NCI-H526 treated with DMSO at 0.1 percent for 48 hours (cell line): ENCODE measurements at regions not wholly inside any gene's neighbourhood (a gene's known extent, or its start where the extent isn't known, plus 50 kb on each side); places are given as distances from the start of the nearest gene placed in this dataset.
"Not testable (repeated sequence)": the region's sequence is repeated elsewhere in the genome, so short reads cannot be mapped to it uniquely, and the experiment has no call there.

Experiments used
- DNase-seq: peaks from one replicate; lab custom pipeline; 2025; lab: John Stamatoyannopoulos, UW

DNA sequence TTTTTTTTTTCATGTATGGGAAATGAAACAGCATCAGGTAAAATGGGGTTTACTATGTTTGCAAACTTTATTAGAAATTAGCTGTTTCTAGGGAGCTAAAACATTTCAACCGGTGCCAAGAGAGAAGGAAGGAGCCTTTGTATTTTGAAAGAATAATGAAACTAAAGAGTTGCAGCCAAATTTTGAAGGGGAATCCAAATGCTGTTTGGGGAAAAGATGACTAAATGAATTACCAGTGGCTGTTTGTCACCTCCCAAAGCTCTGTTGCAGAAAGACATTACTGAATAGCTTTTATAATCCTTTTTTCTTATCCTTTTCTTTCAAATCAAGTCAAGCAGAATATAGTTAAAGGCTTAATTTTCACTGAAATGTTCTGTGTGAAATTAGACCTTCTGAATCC is 591.3 kb upstream of the ADGRL2 start:
- no peak for DNase-seq

DNA sequence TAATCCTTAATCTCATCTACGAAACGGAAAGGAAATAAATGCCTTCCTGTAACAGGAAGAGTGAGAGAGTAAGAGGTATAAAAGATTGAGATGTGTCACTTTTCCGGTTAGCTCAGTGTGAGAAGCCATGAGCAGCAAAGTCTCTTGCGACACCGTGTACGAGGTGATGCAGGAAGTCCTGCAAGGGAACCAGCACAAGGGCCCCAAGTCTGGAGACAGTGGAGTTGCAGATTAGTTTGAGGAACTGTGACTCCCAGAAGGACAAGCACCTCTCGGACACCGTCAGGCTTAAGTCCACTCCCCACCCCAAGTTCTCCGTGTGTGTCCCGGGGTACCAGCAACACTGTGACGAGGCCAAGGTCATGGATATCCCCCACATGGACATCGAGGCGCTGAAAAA is 592.3 kb upstream of the ADGRL2 start:
- no peak for DNase-seq

DNA sequence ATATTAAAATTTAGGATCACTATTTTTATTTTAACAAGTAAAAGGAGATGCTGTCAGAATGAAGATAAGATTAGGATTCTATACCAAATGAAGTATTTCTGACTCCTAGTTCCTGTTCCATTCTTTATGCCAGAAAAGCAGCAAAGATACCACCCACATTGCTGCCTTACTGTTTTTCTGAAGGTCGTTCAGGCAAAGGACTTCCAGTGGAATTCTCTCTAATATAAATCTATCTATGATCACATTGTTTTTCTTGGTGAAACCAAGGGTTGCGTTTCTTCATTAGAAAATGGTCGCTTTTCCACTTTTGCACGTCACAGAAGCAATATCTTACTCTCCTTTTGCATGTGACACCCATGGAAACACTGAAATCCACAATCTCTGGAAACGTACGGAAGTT is 594.8 kb upstream of the ADGRL2 start:
- no peak for DNase-seq

DNA sequence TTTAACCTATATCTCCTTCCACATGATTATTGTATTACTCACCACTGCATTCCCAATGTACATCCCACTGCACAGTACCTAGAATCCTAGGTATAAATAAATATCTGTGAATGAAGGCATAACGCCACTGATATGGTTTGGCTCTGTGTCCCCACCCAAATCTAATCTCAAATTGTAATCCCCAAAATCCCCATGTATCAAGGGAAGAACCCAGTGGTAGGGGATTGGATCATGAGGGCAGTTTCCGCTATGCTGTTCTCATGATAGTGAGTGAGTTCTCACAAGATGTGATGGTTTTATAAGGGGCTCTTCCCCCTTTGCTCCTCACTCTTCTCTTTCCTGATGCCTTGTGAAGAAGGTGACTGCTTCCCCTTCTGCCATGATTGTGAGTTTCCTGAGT is 599.0 kb upstream of the ADGRL2 start:
- DNase-seq, result no peak

DNA sequence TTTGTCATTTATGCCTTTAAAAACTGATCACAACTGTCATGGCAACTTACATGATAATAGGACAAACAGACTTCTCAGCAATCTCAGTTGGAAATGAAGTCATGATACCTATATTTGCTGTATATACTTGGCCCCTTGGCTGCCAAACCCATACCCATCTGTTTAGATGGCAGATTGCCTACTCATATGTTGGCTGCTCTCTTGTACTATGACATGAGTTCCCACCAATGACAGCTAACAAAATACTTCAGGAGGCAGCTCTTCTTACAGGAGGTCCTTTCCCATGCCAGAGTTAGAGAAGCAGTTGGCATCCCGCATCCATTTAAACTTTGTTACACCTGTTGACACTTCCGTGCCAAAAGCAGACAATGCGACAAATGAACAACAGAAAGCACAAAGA is 603.1 kb upstream of the ADGRL2 start:
- DNase-seq, result no peak

DNA sequence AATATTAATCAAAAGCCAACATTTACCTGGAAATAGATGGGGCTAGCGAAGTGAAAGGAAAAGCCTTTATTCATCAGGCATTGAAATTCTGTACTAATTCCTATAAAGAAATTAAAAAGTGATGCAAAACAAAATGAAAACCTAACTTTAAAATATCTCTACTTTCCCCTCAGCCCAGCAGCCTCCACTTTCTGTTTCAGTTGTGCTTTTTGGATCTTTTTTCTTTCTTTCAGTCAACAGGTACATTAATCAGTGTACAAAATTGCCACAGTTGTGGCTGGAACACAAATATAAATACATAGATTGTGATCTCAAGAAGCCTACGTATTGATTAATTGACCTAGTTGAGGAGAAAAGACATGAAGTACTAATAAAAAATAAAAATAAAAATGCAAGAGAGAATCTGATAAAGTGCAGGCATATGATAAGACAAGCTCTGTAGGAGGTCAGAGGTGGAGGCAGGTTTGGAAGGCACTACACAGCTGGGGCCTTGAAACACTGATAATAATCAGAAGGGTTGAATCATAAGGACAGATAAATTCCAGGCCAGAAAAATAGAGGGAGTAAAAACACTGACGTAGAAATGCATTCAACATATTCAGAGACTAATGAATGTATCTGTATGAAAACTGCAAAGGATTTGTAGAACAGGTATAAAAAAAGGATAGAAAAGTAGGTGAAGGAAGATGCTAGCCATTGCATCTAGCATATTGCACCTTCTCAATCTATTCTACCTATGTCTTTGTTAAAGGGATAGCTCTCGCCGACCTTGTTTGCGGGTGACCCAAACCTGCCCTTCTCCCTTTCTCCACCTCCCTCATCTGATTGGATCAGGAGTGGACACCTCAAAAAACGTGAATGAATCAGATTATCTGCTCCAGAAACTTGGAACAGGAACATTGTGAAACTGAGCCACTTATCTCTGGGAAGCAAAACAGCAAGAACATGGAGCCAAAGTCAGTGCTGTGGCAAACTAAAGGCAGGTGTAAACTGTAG is 607.8 kb upstream of the ADGRL2 start:
- no peak for DNase-seq

DNA sequence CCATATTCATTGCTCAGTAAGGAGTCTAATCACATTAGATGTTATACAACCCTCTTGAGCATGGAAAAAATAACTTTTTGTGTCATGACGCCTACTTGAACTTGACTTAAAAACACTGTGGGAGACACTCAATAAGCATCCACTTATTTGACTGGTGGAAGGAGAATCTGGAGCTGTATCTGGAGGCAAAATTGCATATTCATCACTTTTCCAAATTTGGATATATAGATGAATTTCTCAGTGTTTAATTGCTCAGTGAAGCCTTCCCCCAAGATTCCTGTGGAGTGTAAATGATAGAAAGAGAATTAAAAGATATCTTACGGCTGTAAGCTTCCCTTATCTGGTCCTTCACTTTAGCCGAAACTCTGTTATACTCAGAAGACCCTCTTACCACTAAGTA is 610.7 kb upstream of the ADGRL2 start:
- DNase-seq, result no peak

DNA sequence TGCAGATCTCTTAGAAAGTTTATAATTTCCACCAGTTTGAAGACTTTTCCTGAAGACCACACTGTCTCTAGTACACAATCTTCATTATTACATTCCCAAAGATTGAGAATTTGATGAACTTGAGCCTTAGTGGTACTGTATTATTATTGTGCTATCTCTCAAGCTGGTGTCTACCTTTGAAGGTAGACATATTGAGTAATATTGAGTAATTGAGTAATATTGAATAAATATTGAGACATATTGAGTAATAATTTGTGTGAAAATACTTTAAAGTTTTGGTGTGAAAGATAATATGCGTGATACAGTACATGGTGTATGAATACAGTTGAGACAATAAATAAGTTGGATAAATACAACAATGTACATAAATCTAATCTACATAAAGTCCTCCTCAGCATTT is 613.1 kb upstream of the ADGRL2 start:
- DNase-seq, result no peak

DNA sequence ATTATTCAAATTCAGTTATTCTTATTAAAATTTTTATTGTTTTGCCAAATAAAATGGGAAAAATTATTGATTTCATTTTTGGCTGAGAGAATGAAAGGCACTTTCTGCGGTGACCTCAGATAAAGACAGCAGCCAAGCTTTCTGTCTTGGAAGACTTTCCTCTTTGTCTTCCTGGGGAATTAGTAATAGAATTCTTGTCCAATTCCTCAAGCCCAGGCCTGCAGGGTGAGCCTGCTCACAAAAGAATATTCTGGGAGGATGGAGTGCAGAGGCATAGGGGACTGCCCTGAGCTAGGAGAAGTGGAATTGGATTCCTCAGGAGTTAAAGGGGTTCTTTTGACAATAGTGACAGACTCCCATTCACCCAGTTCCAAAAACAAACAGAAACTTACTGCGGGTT is 614.5 kb upstream of the ADGRL2 start:
- DNase-seq, result no peak

DNA sequence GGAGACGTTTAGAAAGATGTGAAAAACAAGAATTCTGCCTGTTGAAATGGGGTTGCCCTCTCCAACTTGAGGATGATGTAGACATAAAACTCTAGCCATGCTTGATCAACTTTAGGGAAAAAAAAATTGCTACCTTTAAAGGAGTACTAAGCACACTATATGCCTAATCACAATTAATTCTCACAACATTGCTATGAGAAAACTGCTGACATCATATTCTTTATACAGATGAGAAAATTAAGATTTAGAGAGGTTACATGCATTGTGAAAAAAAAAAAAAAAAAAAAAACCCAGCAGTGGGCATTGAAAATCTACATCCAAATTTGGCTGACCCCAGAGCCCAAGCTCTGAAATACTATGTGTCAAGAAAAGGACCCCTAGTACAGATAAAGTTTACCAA is 617.2 kb upstream of the ADGRL2 start:
- no peak for DNase-seq

DNA sequence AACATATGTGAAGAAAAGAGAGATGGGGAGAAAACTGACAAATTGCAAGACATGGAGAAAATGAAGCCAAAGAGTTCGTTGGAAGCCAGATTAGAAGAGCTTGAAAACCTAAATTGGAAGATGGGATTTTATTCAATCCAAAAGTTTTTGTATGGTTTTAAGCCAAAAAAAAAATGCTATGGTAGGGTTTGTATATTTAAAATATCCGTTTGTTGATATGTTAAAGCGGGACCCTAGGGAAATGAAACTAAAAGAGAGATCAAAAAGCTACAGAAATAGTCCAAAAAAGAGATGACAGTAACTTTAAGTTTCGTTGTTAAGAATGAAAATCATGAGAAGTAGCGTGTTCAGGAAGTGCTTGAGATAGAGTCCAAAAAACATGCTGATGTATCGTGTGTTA is 617.7 kb upstream of the ADGRL2 start:
- no peak for DNase-seq

DNA sequence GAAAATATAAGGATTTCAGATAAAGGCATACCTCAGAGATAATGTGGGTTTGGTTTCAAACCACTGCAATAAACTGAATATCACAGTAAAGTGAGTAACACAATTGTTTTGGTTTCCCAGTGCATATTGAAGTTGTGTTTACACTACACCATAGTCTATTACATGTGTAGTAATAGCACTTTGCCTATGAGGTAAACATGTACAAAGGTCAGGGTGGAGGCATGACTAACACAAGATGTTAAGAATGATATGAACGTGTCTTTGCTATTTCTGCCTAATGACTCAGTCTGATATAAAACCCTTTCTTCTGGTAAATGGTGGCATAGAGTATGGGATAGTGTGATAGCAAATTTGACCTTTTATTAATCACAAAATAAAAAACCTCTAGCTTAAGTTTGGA is 621.5 kb upstream of the ADGRL2 start:
- no peak for DNase-seq

DNA sequence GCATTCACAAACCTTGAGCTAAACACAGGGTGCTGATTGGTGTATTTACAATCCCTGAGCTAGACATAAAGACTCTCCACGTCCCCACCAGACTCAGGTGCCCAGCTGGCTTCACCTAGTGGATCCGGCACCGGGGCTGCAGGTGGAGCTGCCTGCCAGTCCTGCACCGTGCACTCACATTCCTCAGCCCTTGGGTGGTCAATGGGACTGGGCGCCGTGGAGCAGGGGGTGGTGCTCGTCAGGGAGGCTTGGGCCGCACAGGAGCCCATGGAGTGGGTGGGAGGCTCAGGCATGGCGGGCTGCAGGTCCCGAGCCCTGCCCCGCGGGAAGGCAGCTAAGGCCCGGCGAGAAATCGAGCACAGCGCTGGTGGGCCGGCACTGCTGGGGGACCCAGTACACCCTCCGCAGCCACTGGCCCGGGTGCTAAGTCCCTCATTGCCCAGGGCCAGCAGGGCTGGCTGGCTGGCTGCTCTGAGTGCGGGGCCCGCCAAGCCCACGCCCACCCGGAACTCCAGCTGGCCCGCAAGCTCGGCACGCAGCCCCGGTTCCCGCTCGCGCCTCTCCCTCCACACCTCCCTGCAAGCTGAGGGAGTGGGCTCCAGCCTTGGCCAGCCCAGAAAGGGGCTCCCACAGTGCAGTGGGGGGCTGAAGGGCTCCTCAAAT is 622.2 kb upstream of the ADGRL2 start:
- DNase-seq, result not testable (repeated sequence)

DNA sequence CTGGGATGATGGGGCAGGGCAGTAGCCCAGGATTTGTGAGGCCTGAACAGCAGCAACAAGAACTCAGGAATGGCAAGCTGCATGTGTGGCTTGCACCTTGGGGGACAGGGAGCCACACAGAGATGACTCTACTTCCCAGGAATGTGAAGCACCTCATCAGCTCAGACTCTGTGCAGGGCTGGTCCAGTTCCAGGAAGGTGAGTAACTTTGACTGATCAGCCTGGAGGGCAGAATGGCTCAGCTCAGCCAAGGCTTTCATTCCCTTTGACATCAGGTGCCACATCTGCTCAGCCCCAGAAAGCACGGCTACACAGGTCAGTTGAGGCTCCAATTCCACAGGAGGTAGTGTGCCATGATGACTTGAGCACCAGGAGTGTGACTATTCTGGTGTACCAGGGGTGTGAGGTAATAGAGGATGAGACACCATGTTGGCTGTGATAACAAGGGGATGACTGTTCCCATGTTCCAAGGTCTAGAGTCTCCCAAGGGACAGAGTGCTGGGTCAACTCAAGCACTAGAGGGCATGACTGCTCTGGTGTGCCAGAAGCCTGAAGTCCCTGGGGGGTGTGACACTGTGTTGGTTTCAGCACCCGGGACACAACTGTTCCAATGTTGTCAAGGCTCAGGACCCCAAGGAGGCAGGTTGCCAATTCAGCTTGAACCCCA is 625.8 kb upstream of the ADGRL2 start:
- no peak for DNase-seq

DNA sequence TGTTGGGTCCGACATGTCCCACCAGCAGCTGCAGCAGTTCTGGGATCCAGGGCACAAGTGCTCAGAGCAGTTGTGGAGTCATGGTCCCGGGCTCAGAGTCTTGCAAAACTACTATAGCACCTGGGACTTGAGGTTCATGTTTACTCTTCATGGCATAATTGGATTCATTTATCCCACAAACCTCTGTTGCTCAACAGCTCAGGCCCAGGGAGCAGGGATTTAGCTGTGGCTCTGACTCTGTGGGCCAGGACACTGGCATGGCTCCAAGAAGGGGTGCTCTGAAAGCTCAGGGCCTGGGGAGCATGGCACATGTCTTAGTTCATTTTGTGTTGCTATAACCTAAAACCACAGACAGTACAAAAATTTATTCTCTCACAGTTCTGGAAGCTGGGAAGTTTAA is 626.7 kb upstream of the ADGRL2 start:
- DNase-seq, result no peak

DNA sequence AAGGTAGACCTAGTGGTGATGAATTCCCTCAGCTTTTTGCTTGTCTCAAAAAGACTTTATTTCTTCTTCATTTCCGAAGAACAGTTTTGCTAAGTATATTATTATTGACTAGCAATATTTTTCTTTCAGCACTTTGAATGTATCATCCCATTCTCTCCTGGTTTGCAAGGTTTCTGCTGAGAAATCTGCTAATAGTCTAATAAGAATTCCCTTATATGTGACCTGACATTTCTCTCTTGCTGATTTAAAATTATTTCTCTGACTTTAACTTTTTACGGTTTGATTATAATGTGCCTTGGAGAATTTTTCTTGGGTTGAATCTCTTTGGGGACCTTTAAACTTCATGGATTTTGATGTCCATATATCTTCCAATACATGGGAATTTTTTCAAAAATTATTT is 628.3 kb upstream of the ADGRL2 start:
- no peak for DNase-seq

DNA sequence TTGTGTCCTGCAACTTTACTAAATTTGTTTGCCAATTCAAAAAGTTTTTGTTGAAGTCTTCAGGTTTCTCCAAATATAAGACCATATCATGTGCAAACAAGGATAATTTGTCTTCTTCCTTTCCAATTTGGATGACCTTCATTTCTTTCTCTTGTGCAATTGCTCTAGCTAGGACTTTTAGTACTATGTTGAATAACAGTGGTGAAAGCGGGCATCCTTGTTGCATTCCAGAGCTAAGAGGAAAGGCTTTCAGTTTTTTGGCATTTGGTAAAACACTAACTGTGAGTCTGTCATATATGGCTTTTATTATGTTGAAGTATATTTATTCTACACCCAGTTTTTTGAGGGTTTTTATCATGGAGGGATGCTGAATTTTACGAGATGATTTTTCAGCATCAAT is 630.0 kb upstream of the ADGRL2 start:
- no peak for DNase-seq

DNA sequence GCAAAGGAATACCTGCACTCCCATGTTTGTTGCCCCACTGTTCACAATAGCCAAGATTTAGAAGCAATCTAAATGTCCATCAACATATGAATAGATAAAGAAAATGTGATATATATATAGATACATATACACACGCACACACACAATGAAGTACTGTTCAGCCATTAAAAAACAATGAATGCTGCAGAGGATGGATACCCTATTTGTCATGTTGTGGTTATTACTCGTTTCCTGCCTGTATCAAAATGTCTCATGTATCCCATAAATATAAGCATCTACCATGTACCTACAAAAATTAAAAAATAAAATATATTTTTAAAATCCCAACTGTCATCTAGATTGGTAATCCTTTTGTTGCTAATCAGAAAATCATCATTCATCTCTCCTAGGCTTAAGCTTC is 634.8 kb upstream of the ADGRL2 start:
- no peak for DNase-seq

DNA sequence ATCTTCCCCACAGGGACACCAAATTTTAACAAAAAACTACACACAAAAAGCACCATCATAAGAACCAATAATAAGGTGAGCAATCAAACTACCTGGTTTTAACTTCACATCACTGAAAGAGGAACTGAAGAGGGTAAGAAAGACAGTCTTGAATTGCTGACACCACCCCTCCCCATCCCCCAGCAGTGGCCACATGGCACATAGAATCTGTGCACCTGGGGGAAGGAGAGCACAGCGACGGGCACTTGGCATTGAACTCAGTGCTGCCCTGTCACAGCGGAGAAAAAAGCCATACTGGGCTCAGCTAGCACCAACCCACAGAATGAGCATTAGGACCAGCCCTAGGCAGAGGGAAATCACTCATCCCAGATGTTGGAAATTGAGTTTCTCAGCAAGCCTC is 640.0 kb upstream of the ADGRL2 start:
- no peak for DNase-seq

DNA sequence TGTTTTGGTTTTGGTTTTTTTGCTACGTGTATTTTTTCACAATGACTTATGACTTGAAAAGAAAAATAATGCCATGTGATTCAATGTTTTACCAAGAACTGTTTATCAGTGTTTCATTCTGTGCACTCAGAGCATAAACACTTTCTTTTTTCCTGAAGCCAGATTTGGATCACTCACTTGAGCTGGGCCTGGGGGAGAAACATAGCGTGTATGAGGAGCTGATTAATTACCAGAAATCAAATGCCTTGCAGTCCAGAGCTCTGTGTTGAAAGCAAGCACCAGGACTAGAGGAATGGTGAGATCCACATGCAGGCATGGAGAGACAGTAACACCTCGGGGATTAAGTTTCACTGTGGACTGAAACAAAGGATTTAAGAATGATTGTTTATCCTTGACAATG is 642.1 kb upstream of the ADGRL2 start:
- no peak for DNase-seq

DNA sequence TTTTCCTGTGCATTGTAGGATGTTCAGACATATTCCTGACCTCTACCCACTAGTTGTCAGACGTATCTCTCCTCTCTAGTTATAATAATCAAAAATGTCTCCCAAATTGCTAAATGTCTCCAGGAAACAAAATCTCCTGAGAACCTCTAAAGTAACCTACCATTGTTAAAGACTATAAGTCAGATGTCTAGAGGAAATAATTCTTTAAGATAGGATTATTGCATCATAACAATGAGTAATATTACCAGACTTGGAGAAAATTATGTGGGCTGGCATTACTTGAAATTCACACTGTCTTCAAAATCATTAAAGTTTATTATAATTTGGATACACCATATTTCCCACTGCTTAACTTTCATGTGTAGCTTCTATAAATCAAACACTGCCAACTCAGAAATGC is 643.0 kb upstream of the ADGRL2 start:
- no peak for DNase-seq

DNA sequence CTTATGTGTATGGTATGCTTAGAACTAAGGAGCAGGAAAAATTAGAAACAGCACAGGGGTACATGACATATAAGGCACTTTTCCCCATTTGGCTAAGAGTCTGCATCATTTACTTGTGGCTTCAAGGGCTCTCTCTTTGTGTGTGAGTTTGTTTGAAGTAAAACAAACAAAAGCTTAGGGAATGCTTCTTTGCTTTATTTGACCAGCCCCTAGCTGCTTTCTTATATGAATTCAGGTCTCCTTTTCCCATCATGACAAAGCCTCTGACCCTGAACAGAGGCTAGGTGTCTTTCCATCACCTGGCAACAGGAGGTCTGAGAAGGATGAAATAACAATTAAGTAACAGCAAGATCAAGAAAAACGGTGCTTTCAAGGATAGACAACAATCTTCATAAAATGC is 643.8 kb upstream of the ADGRL2 start:
- no peak for DNase-seq

DNA sequence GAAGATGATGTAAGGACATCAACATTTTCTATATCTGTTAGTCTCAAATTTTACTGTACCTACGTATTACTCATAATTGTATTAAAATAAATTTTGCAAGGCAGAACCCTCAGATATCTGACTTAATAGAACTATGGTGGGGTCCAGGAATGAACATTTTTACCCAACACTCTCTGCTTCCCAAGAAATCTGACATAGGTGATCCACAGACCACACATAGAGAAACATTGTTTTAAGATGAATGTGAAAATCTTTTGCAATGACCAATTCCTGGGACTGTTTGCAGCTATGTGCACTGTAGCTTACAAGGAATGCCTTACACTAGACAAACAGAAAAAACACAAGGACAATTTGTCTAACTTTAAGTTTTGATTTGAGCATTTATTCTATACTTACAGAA is 645.6 kb upstream of the ADGRL2 start:
- DNase-seq, result no peak
